CD4-positive, alpha-beta T cell treated with Interleukin-15 for 1 hour (primary cell): ENCODE measurements at regions not wholly inside any gene's neighbourhood (a gene's known extent, or its start where the extent isn't known, plus 50 kb on each side); places are given as distances from the start of the nearest gene placed in this dataset.
"Not testable (repeated sequence)": the region's sequence is repeated elsewhere in the genome, so short reads cannot be mapped to it uniquely, and the experiment has no call there.

Experiments
- DNase-seq: peaks from one replicate; pipeline ENCODE4 v3.0.0-alpha.2; 2020

GRCh38 chr17:45554479-45554878 is 64.0 kb upstream of the PLEKHM1 start:
- DNase-seq, result not testable (repeated sequence)

GRCh38 chr17:45558821-45559220 is 68.3 kb upstream of the PLEKHM1 start:
- not testable (repeated sequence) for DNase-seq

DNA sequence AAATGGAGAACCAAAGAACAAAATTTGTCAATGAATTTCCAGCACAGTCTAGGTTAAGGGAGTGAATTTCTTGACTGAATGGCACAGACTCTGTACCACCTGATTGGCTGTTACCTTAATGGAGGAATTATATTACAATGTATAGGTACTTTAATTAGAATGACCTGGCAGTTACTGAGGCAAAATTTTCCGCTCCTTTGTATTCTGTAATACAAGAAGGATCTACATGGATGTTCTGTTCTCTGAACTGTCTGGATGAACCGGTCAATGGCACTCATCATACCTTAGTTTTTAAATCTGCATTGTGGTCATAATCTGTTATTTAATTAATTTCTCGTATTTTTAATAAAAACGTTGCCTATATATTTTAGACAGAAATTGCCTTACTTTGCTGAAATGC is 72.3 kb upstream of the PLEKHM1 start:
- DNase-seq, result not testable (repeated sequence)

DNA sequence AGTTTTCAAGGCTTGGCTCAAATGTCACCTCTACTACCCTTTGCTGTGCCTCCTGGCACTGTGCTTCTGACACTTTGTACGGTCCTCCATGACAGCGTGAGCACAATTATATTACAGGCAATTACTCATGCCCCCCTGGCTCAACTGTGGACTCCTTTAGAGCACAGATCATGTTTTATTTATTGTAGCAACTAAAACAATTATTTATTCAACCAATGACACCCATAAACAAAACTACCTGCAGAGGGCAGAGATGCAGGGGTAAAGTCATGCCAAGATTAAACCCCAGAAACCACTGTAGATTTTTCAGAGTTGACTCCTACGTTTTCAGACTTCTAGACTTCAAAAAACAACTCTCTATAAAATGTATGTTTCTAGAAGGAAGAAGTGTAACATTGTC is 72.8 kb upstream of the PLEKHM1 start:
- not testable (repeated sequence) for DNase-seq

DNA sequence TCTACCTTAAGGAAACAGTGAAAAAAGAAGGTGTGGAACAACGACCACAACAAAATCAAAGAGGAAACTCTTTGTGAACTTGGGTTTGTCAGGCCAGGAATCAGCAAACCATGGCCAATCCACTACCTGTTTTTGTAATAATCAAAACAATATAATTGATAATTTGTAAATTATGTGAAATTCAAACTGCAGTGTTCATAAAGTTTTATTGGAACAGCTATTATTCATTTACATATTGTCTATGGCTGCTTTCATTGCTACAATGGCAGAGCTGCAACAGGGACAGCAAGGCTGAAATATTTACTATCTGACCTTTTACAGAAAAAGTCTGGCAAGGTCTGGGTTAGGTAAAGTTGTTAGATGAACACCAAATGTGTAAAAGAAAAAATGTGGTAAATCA is 77.8 kb upstream of the PLEKHM1 start:
- DNase-seq, result not testable (repeated sequence)

- not testable (repeated sequence) for DNase-seq
Measured at GRCh38 chr17:45573326-45573725, 82.8 kb upstream of the PLEKHM1 start.

GRCh38 chr17:45573924-45574770 is 83.6 kb upstream of the PLEKHM1 start:
- DNase-seq, result no peak

- no peak for DNase-seq
Measured at GRCh38 chr17:45575126-45575885, 84.8 kb upstream of the PLEKHM1 start.

- not testable (repeated sequence) for DNase-seq
Measured at GRCh38 chr17:45576527-45577307, 86.2 kb upstream of the PLEKHM1 start.

DNA sequence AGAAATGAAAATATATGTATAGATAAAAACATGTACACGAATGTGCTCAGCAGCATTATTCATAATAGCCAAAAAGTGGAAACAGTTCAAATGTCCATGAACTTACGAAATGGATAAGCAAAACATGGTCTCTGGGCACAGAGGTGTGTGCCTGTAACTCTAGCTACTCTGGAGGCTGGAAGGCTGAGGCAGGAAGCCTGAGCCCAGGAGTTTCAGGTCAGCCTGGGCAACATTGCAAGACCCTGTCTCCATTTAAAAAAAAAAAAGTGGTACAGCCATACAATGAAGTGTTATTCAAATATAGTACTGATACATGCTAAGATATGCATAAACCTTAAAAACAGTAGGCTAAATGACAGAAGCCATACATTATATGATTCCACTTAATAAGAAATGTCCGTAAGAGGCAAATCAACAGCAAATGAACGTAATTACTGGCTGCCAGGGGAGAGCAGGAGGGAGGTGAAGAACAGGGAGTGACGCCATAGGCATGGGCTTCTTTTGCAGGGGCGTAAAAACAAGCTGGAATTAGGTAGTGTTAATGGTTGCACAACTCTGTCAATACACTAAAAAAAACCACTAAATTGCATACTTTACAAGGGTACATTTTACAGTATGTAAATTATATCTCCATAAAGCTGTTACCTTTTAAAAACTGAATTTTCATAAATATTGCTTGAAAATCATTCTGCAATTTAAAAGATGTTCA is 87.2 kb upstream of the PLEKHM1 start:
- no peak for DNase-seq

DNA sequence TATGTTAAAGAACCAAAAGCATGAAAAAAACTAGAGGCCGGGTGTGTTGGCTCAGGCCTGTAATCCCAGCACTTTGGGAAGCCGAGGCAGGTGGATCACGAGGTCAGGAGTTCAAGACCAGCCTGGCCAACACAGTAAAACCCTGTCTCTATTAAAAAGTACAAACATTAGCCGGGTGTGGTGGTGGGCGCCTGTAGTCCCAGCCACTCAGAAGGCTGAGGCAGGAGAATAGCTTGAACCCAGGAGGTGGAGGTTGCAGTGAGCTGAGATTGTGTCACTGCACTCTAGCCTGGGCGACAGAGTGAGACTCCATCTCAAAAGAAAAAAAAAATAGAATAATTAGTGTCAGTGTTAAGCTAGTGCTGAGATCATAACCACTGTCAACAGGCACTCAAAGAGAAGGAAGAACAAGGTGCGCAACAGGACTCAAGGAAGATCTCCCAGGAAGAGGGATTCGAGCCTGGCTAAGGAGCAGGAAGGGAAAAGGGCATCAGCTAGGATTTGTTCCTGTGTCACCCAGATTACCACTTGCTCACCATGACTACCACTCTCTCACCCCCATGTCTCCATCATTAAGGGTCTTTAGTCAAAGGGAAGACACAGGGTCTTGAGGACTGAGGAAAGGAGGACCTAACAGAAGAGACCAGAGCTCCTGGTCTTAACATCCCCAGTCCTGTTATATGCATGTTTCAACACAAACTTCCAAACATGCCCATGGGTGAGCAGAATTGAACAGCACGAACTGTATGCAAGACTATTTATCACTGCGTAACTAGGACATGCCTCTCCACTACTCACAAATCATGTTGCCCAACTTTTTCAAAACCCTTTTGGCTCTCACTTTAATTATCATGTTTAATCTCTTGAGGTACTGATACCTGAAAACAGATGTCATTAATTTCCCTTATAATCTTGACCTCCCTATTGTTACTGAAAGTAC is 88.3 kb upstream of the PLEKHM1 start:
- no peak for DNase-seq

DNA sequence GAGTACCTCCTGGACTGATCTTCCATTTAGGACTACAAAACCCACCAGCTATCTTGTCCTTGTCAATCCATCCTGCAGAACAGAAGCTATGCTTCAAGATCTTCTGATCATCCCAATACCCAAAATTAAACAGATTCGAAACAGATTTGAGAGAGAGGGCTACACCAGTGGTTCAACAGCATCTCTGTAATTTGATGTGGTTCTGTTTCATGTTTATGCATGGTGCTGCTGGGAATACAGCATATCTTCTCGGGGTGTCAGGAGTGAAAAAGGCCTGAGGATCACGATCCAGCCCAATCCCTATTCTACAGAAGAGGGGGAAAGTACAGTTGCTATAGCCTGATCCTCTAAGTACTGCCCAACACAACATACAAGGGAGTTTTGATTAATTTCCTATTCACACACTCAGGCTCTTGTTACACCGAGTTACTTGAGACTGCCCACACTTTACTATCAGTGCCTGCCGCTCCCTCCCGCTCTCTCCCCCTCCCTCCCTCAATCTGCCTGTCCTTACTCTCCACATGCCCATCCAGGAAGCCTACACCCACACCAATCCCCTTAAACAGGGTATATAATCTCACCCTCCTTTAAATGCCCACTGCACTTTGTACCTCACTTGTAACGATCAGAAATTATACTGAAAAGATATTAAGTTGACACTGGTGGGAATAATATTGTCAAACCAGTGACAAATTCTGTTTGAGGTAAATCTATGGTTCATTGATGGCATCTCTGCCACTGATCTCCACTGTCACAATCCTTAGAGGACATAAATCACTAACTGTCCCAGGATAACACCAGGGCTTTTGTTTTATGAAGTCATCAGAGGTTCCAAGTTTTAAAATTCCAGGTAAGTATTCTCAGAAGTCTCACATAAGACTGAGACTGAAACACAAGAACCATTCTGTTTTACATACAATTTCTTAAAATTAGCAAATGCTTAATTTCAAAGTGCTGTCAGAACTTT is 89.3 kb upstream of the PLEKHM1 start:
- DNase-seq, result no peak

GRCh38 chr17:45580924-45581323 is 90.4 kb upstream of the PLEKHM1 start:
- DNase-seq, result no peak

- DNase-seq, result no peak
Measured at GRCh38 chr17:45581860-45582259, 91.3 kb upstream of the PLEKHM1 start.

GRCh38 chr17:45584092-45585036 is 93.8 kb upstream of the PLEKHM1 start:
- peak; percentile 82 for DNase-seq

GRCh38 chr17:45585037-45585733 is 94.7 kb upstream of the PLEKHM1 start:
- DNase-seq, result peak; percentile 85

DNA sequence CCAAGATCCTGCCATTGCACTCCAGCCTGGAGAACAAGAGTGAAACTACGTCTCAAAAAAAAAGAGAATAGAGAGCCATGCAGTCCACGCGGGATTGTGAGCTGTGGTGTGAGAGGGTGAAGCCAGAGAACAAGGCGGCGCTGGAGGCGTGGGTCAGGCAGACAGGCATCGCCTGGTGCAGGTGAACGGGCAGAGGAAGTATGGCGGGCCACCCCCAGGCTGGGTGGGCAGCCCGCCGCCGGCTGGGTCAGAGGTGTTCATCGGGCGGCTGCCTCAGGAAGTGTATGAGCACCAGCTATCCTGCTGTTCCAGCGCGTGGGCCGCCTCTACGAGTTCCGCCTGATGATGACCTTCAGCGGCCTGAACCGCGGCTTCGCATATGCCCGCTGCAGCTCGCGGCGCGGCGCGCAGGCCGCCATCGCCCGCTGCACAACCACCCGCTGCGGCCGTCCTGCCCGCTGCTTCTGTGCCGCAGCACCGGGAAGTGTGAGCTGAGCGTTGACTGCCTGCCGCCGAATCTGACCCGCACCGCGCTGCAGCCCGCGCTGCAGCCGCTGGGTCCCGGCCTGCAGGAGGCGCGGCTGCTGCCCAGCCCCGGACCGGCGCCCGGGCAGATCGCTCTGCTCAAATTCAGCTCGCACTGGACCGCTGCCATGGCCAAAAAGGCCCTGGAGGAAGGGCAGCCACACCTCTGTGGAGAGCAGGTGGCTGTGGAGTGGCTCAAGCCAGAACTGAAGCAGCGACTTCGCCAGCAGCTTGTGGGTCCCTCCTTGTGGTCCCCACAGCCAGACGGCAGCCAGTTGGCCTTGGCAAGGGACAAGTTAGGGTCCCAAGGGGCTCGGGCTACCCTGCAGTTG is 95.5 kb upstream of the PLEKHM1 start:
- peak; percentile 33 for DNase-seq

- DNase-seq, result not testable (repeated sequence)
Measured at GRCh38 chr17:45586651-45586934, 96.1 kb upstream of the PLEKHM1 start.
